K562 (cell line): ENCODE measurements at regions not wholly inside any gene's neighbourhood (a gene's known extent, or its start where the extent isn't known, plus 50 kb on each side); places are given as distances from the start of the nearest gene placed in this dataset.
"Not testable (repeated sequence)": the region's sequence is repeated elsewhere in the genome, so short reads cannot be mapped to it uniquely, and the experiment has no call there.

Source experiments
- ATAC-seq: fragments of 200-7000 bp; cut with Tn5 transposase; 3 replicates; pipeline ENCODE4 v1.9.1; 2020; ENCODE audit warnings: moderate library complexity
- BruUV-seq: library from RNA; stranded (reverse); fragments of 400-500 nt; replicated peaks from 2 replicates; lab custom pipeline; 2021; lab: Mats Ljungman, UMichigan
- CTCF ChIA-PET: fragments of 300-600 bp; formaldehyde crosslinking; extraction: SDS; loops from one replicate; lab custom pipeline; 2021; ENCODE audit warnings: low intra/inter-chr PET ratio; lab: Yijun Ruan, JAX
- POLR2A ChIA-PET: fragments of 300-600, 350-650 bp; sonication (Branson Sonifier 250); formaldehyde crosslinking; extraction: SDS; loops from one replicate; lab custom pipeline; 2021; ENCODE audit warnings: antibody characterized with exemption, inconsistent platforms; lab: Yijun Ruan, JAX
- DNase-seq, 4 experiments: peaks; one replicate each; pipeline versions ENCODE4 v3.0.0 to v3.0.0-alpha.2; 2011 to 2018; ENCODE audit warnings: low spot score in 3 of 4, mixed read lengths in 3 of 4; ENCODE audit errors: extremely low read depth in 1 of 4
- FAIRE-seq: peaks from 2 replicates; lab custom pipeline; 2011; peaks lifted over from hg19 to GRCh38; lab: Jason Lieb, UNC
- H2AFZ ChIP-seq: 2 replicates; pipeline ENCODE4 v1.6.0; 2011; ENCODE audit warnings: low read depth, low read length, control low read depth, inconsistent platforms
- H3K27ac ChIP-seq: fragments of 200-600 bp; 3 replicates; pipeline ENCODE4 v1.8.0; 2011; ENCODE audit warnings: low read depth, mild to moderate bottlenecking, control low read depth, inconsistent platforms, low read length, moderate library complexity, mixed read lengths; ENCODE audit errors: extremely low read depth
- H3K27me3 ChIP-seq, 2 experiments: fragments of 300-600 bp in 1 of 2; 2 replicates in 1 of 2; 3 replicates in 1 of 2; pipeline versions ENCODE4 v1.6.0 to v1.8.0; 2011; ENCODE audit warnings: inconsistent platforms in 2 of 2, low read length in 2 of 2, mild to moderate bottlenecking in 1 of 2, mixed read lengths in 1 of 2, moderate library complexity in 1 of 2; ENCODE audit not compliant: control insufficient read depth in 2 of 2, insufficient read depth in 2 of 2
- H3K36me3 ChIP-seq: fragments of 300-600 bp; 3 replicates; pipeline ENCODE4 v1.8.0; 2011; ENCODE audit warnings: mild to moderate bottlenecking, low read length, inconsistent platforms; ENCODE audit not compliant: control insufficient read depth, insufficient read depth
- H3K4me1 ChIP-seq, 2 experiments: fragments of 200-600 bp in 1 of 2; replicated peaks in 1 of 2; 2 replicates in 1 of 2; 3 replicates in 1 of 2; pipeline versions ENCODE4 v1.5.1 to v1.8.0; 2011; ENCODE audit warnings: inconsistent platforms in 2 of 2, low read length in 2 of 2, mild to moderate bottlenecking in 1 of 2, mixed read lengths in 1 of 2, moderate library complexity in 1 of 2; ENCODE audit not compliant: control insufficient read depth in 2 of 2, insufficient read depth in 2 of 2
- H3K4me2 ChIP-seq: 2 replicates; pipeline ENCODE4 v1.6.1; 2011; ENCODE audit warnings: low read length, control low read depth, inconsistent platforms, mixed read lengths; ENCODE audit not compliant: insufficient read depth
- H3K4me3 ChIP-seq: fragments of 200-600 bp; sonication (generic), shearing (Covaris generic); 2 replicates; pipeline ENCODE4 v1.5.1; 2016; ENCODE audit warnings: control low read depth, inconsistent platforms
- H3K79me2 ChIP-seq: fragments of 200-600 bp; 3 replicates; pipeline ENCODE4 v1.8.0; 2011; ENCODE audit warnings: low read length, inconsistent platforms; ENCODE audit not compliant: control insufficient read depth, insufficient read depth
- H3K9ac ChIP-seq, 2 experiments: 2 replicates each; pipeline versions ENCODE4 v1.6.0 to v1.6.1; 2011; ENCODE audit warnings: low read depth in 2 of 2, low read length in 2 of 2, control low read depth in 1 of 2, inconsistent platforms in 1 of 2, mild to moderate bottlenecking in 1 of 2, mixed read lengths in 1 of 2; ENCODE audit not compliant: insufficient read depth in 1 of 2
- H3K9me1 ChIP-seq: one replicate; pipeline ENCODE4 v1.6.0; 2011; ENCODE audit warnings: inconsistent platforms, mild to moderate bottlenecking, low read length, moderate library complexity; ENCODE audit not compliant: control insufficient read depth, insufficient read depth
- H3K9me3 ChIP-seq: replicated peaks from 2 replicates; pipeline ENCODE4 v1.5.1; 2011; ENCODE audit warnings: low read depth, low read length, inconsistent platforms; ENCODE audit not compliant: control insufficient read depth, insufficient read depth
- H4K20me1 ChIP-seq: replicated peaks from 2 replicates; pipeline ENCODE4 v1.6.1; 2011; ENCODE audit warnings: low read length, inconsistent platforms, mixed read lengths; ENCODE audit not compliant: control insufficient read depth, insufficient read depth
- HNRNPH1 ChIP-seq: fragments of 200-400 bp; formaldehyde crosslinking; optimal IDR thresholded peaks from 2 replicates; pipeline ENCODE3; 2017; ENCODE audit warnings: low read depth, mild to moderate bottlenecking, low read length, moderate library complexity
- RFX7 ChIP-seq: fragments of 250-450 bp; sonication (Bioruptor Pico); IDR thresholded peaks from 2 replicates; pipeline ENCODE4 v1.5.1; 2021; ENCODE audit warnings: mild to moderate bottlenecking
- WGBS: fragments of 100-300 bp; shearing (Covaris generic); methylation state at CpG from one replicate; pipeline ENCODE4 v1.1.6; 2016; ENCODE audit warnings: low coverage, mixed read lengths; ENCODE audit not compliant: insufficient coverage; ENCODE audit errors: missing lambda C conversion rate; 5-methylcytosine and 5-hydroxymethylcytosine counted together
- in situ Hi-C: fragments of 300-500 bp; cut with MboI; formaldehyde crosslinking; loops from 4 replicates; pipeline ENCODE4 v1.15.0; 2018; ENCODE audit warnings: inconsistent platforms, mixed read lengths
- intact Hi-C: fragments of 100-400 bp; cut with micrococcal nuclease; formaldehyde crosslinking; loops from 2 replicates; pipeline ENCODE4 v1.14.2; 2022
- TF ChIP-seq, protein P1 (sequence below): fragments of 450-650 bp; IDR thresholded peaks from 2 replicates; pipeline ENCODE4 v1.7.1; 2018; ENCODE audit warnings: mild to moderate bottlenecking, low read depth; ENCODE audit not compliant: partially characterized antibody
- TF ChIP-seq, protein P2 (sequence below): sonication (generic); formaldehyde crosslinking; IDR thresholded peaks from 2 replicates; pipeline ENCODE4 v1.8.0; 2022; ENCODE audit warnings: missing genetic modification reagents, mild to moderate bottlenecking, borderline replicate concordance
- TF ChIP-seq, protein P3 (sequence below): fragments of 200-800 bp; sonication (Bioruptor generic); IDR thresholded peaks from 2 replicates; pipeline ENCODE4 v1.6.1; 2017; ENCODE audit warnings: missing genetic modification characterization, missing compliant biosample characterization

DNA sequence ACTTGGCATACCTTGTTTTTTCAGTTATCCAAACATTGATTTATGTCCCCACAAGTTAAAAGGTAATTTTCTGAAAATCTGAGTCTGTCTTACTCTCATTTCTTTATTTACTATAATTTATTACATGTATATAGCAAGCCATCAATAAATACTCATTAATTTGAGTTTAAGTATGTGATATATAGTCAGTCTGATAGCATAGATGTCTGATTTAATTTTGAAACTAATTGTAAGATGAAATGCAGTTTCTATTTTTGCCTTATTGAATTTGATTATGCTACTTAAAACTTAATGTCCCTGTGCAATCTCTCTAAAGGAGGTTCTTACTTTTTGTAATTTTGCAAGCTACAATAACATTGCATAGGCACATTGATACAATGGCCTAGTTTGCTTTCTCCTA, 2418.6 kb downstream of the ARAP2 start (continued):
- TF ChIP-seq, protein P1, sequence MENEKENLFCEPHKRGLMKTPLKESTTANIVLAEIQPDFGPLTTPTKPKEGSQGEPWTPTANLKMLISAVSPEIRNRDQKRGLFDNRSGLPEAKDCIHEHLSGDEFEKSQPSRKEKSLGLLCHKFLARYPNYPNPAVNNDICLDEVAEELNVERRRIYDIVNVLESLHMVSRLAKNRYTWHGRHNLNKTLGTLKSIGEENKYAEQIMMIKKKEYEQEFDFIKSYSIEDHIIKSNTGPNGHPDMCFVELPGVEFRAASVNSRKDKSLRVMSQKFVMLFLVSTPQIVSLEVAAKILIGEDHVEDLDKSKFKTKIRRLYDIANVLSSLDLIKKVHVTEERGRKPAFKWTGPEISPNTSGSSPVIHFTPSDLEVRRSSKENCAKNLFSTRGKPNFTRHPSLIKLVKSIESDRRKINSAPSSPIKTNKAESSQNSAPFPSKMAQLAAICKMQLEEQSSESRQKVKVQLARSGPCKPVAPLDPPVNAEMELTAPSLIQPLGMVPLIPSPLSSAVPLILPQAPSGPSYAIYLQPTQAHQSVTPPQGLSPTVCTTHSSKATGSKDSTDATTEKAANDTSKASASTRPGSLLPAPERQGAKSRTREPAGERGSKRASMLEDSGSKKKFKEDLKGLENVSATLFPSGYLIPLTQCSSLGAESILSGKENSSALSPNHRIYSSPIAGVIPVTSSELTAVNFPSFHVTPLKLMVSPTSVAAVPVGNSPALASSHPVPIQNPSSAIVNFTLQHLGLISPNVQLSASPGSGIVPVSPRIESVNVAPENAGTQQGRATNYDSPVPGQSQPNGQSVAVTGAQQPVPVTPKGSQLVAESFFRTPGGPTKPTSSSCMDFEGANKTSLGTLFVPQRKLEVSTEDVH, result no peak
- no peak for TF ChIP-seq RFX7 (CRISPR knock-in tag)
- TF ChIP-seq HNRNPH1, result no peak
- TF ChIP-seq, protein P2, sequence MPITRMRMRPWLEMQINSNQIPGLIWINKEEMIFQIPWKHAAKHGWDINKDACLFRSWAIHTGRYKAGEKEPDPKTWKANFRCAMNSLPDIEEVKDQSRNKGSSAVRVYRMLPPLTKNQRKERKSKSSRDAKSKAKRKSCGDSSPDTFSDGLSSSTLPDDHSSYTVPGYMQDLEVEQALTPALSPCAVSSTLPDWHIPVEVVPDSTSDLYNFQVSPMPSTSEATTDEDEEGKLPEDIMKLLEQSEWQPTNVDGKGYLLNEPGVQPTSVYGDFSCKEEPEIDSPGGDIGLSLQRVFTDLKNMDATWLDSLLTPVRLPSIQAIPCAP (CRISPR knock-in tag), result no peak
- TF ChIP-seq, protein P3, sequence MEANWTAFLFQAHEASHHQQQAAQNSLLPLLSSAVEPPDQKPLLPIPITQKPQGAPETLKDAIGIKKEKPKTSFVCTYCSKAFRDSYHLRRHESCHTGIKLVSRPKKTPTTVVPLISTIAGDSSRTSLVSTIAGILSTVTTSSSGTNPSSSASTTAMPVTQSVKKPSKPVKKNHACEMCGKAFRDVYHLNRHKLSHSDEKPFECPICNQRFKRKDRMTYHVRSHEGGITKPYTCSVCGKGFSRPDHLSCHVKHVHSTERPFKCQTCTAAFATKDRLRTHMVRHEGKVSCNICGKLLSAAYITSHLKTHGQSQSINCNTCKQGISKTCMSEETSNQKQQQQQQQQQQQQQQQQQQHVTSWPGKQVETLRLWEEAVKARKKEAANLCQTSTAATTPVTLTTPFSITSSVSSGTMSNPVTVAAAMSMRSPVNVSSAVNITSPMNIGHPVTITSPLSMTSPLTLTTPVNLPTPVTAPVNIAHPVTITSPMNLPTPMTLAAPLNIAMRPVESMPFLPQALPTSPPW (CRISPR knock-in tag), result no peak

DNA sequence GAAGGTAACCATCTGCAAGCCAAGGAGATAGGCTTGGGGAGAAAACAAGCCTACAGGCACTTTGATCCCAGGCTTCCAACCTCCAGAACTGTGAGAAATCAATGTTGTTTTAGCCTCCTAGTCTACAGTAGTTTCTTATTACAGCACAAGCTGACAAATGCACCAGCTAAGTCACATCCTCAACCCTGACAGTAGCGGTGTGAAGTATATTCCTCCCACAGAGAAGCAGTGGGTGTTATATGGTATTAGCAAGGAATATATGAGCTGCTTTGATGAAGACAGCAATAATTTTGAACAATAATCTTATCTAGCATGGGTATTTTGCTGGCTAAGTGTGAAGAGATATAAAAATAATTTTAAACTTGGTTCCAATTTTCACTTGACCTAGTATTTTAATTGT, 2415.0 kb downstream of the ARAP2 start:
- BruUV-seq, result not testable (repeated sequence)

More for the DNA sequence above, 2415.0 kb downstream of the ARAP2 start:
- ATAC-seq, H3K27ac ChIP-seq, in situ Hi-C loops, CTCF ChIA-PET, intact Hi-C loops, H2AFZ ChIP-seq, H4K20me1 ChIP-seq, H3K9me3 ChIP-seq, H3K4me2 ChIP-seq, H3K36me3 ChIP-seq, DNase-seq, H3K4me1 ChIP-seq, H3K79me2 ChIP-seq, H3K27me3 ChIP-seq, FAIRE-seq, H3K9ac ChIP-seq, POLR2A ChIA-PET, H3K4me3 ChIP-seq, H3K9me1 ChIP-seq: not testable (repeated sequence)
- WGBS, result 8% methylated on average over 1 of the region's 1 CpG
